22Rv1 (cell line): ENCODE measurements at regions not wholly inside any gene's neighbourhood (a gene's known extent, or its start where the extent isn't known, plus 50 kb on each side); places are given as distances from the start of the nearest gene placed in this dataset.

Experiments
- ZFX ChIP-seq: fragments of 450-650 bp; IDR thresholded peaks from 2 replicates; pipeline ENCODE4 v1.6.1; 2017; ENCODE audit warnings: antibody characterized with exemption, borderline replicate concordance
- TF ChIP-seq, protein P1 (sequence below): fragments of 450-650 bp; IDR thresholded peaks from 2 replicates; pipeline ENCODE4 v1.5.1; 2017; ENCODE audit warnings: mild to moderate bottlenecking

DNA sequence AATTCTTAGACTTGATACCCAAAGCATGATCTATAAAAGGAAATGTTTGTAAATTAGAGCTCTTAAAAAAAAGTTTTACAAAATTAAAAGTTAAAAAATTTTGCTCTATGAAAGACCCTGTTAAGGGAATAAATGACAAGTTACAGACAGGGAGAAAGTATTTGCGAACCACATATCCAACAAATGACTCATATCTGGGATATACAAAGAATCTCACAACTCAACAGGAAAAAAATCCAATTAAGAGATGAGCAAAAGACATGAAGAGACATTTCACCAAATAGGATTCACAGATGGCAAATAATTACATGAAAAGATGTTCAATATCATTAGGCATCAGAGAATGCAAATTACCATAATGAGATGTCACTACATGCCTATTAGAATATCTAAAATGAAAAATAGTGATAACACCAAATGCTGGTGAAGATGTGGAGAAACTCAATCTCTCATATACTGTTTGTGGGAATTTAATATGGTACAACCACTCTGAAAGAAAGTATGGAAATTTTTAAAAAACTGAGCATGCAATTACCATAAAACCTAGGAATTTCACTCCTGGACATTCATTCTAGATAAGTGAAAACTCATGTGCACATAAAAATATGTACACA, 100.8 kb upstream of the EOLA2 start:
- TF ChIP-seq, protein P1, sequence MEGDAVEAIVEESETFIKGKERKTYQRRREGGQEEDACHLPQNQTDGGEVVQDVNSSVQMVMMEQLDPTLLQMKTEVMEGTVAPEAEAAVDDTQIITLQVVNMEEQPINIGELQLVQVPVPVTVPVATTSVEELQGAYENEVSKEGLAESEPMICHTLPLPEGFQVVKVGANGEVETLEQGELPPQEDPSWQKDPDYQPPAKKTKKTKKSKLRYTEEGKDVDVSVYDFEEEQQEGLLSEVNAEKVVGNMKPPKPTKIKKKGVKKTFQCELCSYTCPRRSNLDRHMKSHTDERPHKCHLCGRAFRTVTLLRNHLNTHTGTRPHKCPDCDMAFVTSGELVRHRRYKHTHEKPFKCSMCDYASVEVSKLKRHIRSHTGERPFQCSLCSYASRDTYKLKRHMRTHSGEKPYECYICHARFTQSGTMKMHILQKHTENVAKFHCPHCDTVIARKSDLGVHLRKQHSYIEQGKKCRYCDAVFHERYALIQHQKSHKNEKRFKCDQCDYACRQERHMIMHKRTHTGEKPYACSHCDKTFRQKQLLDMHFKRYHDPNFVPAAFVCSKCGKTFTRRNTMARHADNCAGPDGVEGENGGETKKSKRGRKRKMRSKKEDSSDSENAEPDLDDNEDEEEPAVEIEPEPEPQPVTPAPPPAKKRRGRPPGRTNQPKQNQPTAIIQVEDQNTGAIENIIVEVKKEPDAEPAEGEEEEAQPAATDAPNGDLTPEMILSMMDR = no peak
- no peak for TF ChIP-seq ZFX
